GM23338 (cell line): ENCODE measurements at regions not wholly inside any gene's neighbourhood (a gene's known extent, or its start where the extent isn't known, plus 50 kb on each side); places are given as distances from the start of the nearest gene placed in this dataset.

ENCODE experiments used
- ATAC-seq: fragments of 200-7000 bp; cut with Tn5 transposase; 3 replicates; pipeline ENCODE4 v1.9.1; 2020
- DNase-seq: peaks from one replicate; pipeline ENCODE4 v3.0.0-alpha.2; 2015; ENCODE audit warnings: low spot score
- H2AFZ ChIP-seq: fragments of 200-600 bp; sonication (generic); 2 replicates; pipeline ENCODE4 v1.8.0; 2016; ENCODE audit warnings: antibody characterized with exemption, mild to moderate bottlenecking, moderate library complexity
- H3F3A ChIP-seq: fragments of 200-600 bp; sonication (generic); replicated peaks from 2 replicates; pipeline ENCODE4 v1.8.0; 2017; ENCODE audit warnings: antibody characterized with exemption, mixed run types, low read depth
- H3K27ac ChIP-seq: fragments of 200-600 bp; sonication (generic); 2 replicates; pipeline ENCODE4 v1.6.1; 2016; ENCODE audit warnings: low read depth
- H3K27me3 ChIP-seq: fragments of 200-600 bp; sonication (generic); 2 replicates; pipeline ENCODE4 v1.8.0; 2016; ENCODE audit warnings: mild to moderate bottlenecking, mixed run types, moderate library complexity; ENCODE audit not compliant: insufficient read depth
- H3K36me3 ChIP-seq: fragments of 200-600 bp; sonication (generic); 2 replicates; pipeline ENCODE4 v1.8.0; 2016; ENCODE audit warnings: mild to moderate bottlenecking; ENCODE audit not compliant: insufficient read depth
- H3K4me1 ChIP-seq: fragments of 200-600 bp; sonication (generic); 2 replicates; pipeline ENCODE4 v1.8.0; 2016; ENCODE audit warnings: mild to moderate bottlenecking, moderate library complexity; ENCODE audit not compliant: insufficient read depth
- H3K4me2 ChIP-seq: fragments of 200-600 bp; sonication (generic); 2 replicates; pipeline ENCODE4 v1.7.1; 2017; ENCODE audit warnings: mixed run types
- H3K4me3 ChIP-seq: fragments of 200-600 bp; sonication (generic); 2 replicates; pipeline ENCODE4 v1.6.1; 2016; ENCODE audit warnings: mixed run types
- H3K79me2 ChIP-seq: fragments of 200-600 bp; sonication (generic); replicated peaks from 2 replicates; pipeline ENCODE4 v1.8.0; 2017; ENCODE audit warnings: mild to moderate bottlenecking; ENCODE audit not compliant: insufficient read depth
- H3K9me2 ChIP-seq: fragments of 200-600 bp; sonication (generic); 2 replicates; pipeline ENCODE4 v1.8.0; 2017; ENCODE audit not compliant: insufficient read depth
- H4K20me1 ChIP-seq: fragments of 200-600 bp; sonication (generic); replicated peaks from 2 replicates; pipeline ENCODE4 v1.8.0; 2017; ENCODE audit warnings: mild to moderate bottlenecking; ENCODE audit not compliant: insufficient read depth
- H3K27ac Mint-ChIP-seq: 2 replicates; pipeline ENCODE4 v1.8.0; 2020; ENCODE audit warnings: inconsistent platforms, mild to moderate bottlenecking, moderate library complexity, mixed read lengths
- H3K27me3 Mint-ChIP-seq: 3 replicates; pipeline ENCODE4 v1.8.0; 2022; ENCODE audit warnings: low read depth, mild to moderate bottlenecking, moderate library complexity, mixed read lengths, inconsistent platforms; ENCODE audit not compliant: insufficient read depth, poor library complexity
- H3K36me3 Mint-ChIP-seq: 3 replicates; pipeline ENCODE4 v1.8.0; 2021; ENCODE audit warnings: low read depth, mild to moderate bottlenecking, inconsistent platforms, moderate library complexity, mixed read lengths
- H3K4me1 Mint-ChIP-seq: 3 replicates; pipeline ENCODE4 v1.8.0; 2020; ENCODE audit warnings: mild to moderate bottlenecking, inconsistent platforms, mixed read lengths
- H3K4me3 Mint-ChIP-seq: 3 replicates; pipeline ENCODE4 v1.8.0; 2021; ENCODE audit warnings: moderate library complexity, mild to moderate bottlenecking, inconsistent platforms, mixed read lengths
- H3K9me3 Mint-ChIP-seq: 3 replicates; pipeline ENCODE4 v1.8.0; 2020; ENCODE audit warnings: moderate library complexity, mild to moderate bottlenecking, inconsistent platforms, mixed read lengths
- ZNF462 ChIP-seq: fragments of 250-450 bp; sonication (Bioruptor Pico); IDR thresholded peaks from 2 replicates; pipeline ENCODE4 v1.5.0; 2020; ENCODE audit warnings: mild to moderate bottlenecking, moderate library complexity

DNA sequence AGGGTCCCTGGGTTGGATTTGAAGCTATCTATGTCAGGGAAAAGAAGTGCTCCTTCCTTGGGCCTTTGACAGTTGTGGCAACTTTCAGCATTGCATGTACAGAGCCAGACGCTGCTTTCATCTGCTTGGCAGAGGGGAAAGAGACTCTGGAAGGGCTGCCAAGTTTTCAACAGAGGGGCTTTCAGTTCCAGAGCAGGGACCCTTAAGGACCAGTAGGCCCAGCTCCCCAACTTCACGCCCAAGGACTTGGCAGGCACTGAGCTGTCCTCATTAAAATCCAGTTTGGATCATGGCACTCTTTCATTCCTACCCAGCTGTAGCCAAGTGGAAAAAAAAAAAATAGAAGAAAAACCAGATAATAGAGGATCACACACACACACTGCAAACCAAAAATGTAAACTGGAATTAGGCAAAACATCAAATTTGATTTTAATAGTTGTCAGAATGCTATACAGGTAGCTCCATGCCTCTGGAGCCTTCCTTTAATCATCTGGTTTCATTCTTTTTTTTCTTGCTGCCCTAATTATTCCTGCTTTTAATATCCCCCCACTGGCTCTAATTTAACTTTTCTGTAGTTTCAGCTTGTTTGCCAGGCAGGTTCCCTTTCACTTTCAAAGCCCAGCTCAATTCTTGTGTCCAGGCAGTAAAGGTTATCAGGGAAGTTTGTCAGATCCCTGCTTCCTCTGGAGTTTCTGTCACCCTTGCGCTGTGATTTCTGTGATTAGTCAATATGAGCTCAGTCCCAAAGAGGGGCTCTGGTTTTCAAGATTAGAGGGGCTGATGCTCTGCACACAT is 702.6 kb upstream of the CDH8 start:
- no peak for ATAC-seq

More for the DNA sequence above, 702.6 kb upstream of the CDH8 start:
- Histone ChIP-seq H3K4me3 (no peak overlapping the region), H3K4me1 (no peaks in the 10 kb centered on the region), H2AFZ (no peak overlapping the region), H3K9me2 (0 out of 2 replicates have a peak, but pooled peaks cover 3% of the 10 kb centered on the region), H3K27me3 (no peaks in the 10 kb centered on the region), H3K27ac (no peak overlapping the region), H3K36me3 (no peaks in the 10 kb centered on the region), H3K4me2 (no peak overlapping the region), H3K79me2 (no peaks in the 10 kb centered on the region), H3F3A (no peaks in the 10 kb centered on the region), H4K20me1 (no peaks in the 10 kb centered on the region)
- Mint-ChIP-seq H3K9me3 (no peaks in the 10 kb centered on the region), H3K27me3 (no peaks in the 10 kb centered on the region), H3K36me3 (no peaks in the 10 kb centered on the region), H3K4me1 (no peaks in the 10 kb centered on the region), H3K4me3 (no peak overlapping the region), H3K27ac (no peak overlapping the region)
- no peak for DNase-seq
- TF ChIP-seq ZNF462 (CRISPR knock-in tag): no peak
